Upper lobe of left lung (tissue), 6 donors: ENCODE measurements at regions not wholly inside any gene's neighbourhood (a gene's known extent, or its start where the extent isn't known, plus 50 kb on each side); places are given as distances from the start of the nearest gene placed in this dataset.

ENCODE experiments used
- ATAC-seq, 2 donors: fragments of 200-7000 bp; cut with Tn5 transposase; one replicate each; pipeline ENCODE4 v1.9.1; 2022; ENCODE audit warnings: mild to moderate bottlenecking in 2 of 2, moderate library complexity in 2 of 2; ENCODE audit not compliant: low FRiP score in 2 of 2
- DNase-seq, 2 donors: peaks; one replicate each; pipeline ENCODE4 v3.0.0-alpha.2; 2019 to 2020
- H3K27ac ChIP-seq, 4 donors: fragments of 200-600 bp; sonication (generic); one replicate each; pipeline ENCODE4 v1.5.1; 2016 to 2019
- H3K27me3 ChIP-seq, 4 donors: fragments of 200-600 bp; sonication (generic); one replicate each; pipeline ENCODE4 v1.5.1; 2017 to 2019
- H3K36me3 ChIP-seq, 4 donors: fragments of 200-600 bp; sonication (generic); one replicate each; pipeline ENCODE4 v1.5.1; 2016 to 2019
- H3K4me1 ChIP-seq, 4 donors: fragments of 200-600 bp; sonication (generic); one replicate each; pipeline ENCODE4 v1.5.1; 2018 to 2019
- H3K4me3 ChIP-seq, 4 donors: fragments of 200-600 bp; sonication (generic); one replicate each; pipeline ENCODE4 v1.5.1; 2017 to 2019; ENCODE audit warnings: mild to moderate bottlenecking in 2 of 4, moderate library complexity in 1 of 4
- H3K9me3 ChIP-seq, 4 donors: fragments of 200-600 bp; sonication (generic); one replicate each; pipeline ENCODE4 v1.5.1; 2018 to 2019
- CTCF ChIP-seq, 6 experiments: fragments of 450-650 bp in 4 of 6; fragments of 200-600 bp in 2 of 6; sonication (generic) in 2 of 6; IDR thresholded peaks; one replicate each; pipeline ENCODE4 v1.5.1; 2016 to 2019; ENCODE audit warnings: antibody characterized with exemption in 6 of 6
- EP300 ChIP-seq, 4 donors: sonication (generic); formaldehyde crosslinking; IDR thresholded peaks; one replicate each; pipeline ENCODE4 v1.5.1; 2017; ENCODE audit warnings: antibody characterized with exemption in 4 of 4, control low read depth in 2 of 4
- POLR2A ChIP-seq, 4 donors: fragments of 450-650 bp; IDR thresholded peaks; one replicate each; pipeline ENCODE4 v1.5.1; 2016 to 2017; ENCODE audit warnings: antibody characterized with exemption in 4 of 4, mild to moderate bottlenecking in 2 of 4
- POLR2AphosphoS5 ChIP-seq, 2 donors: sonication (generic); formaldehyde crosslinking; IDR thresholded peaks; one replicate each; pipeline ENCODE4 v1.5.1; 2017; ENCODE audit warnings: antibody characterized with exemption in 2 of 2
- WGBS, 2 donors: methylation state at CpG; one replicate each; pipeline ENCODE4 v1.1.5; 2017 to 2018; 5-methylcytosine and 5-hydroxymethylcytosine counted together
- donor health status: DM: no; HTN: no; CAD: no; lungs with moderate emphysema.
- donor health status: DM: no; HTN: yes; CAD: no; lungs with severe emphysema.

DNA sequence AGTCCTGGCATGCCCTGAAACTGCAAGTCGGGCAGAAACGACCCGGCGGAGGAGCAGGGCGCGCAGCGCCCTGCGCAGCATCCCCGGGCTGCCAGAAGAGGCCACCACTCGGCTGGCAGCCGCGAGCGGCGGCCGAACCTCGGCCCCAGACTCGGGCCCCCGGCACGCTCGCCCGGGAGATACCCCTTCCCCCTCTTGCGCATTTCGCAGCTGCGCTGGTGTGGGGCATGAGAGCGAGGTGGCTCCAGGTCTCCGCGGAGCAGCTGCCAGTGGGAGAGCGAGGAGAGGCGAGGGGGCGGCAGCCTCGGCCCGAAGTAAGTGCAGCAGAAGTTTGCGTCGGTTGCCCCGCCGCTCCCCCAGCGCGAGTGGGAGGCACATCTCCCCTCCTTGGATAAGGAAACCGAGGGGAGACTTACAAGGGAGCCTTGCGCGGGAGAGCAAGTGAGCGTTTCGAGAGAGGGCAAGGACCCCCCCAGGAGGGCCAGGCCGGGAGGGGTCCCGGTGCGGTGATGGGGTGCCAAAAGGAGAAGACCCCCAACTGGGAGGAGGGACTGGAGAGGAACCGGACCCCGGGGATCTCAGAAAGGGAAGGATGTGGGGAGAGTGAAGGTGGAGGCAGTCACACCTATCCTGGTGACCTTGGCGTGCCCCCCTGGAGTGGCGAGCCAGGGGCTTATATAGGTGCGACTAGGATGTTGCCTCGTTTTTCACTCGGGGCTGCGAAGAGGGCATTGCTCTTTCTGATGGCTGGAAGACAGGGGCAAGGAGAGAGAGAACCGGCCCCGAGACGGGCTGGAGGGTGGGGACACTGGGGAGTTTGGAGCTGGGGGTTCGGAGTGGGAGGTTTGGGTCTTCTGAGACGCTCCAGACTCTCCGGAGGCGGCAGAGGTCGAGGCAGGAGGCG, 256.3 kb downstream of the OTUD1 start:
- 2 to 4% methylated on average over 27 to 49 of the region's 63 CpGs for WGBS, 2 donors
- H3K27me3 ChIP-seq = peaks cover 0 to 28% (median 11%) of the 10 kb centered on the region in 4 donors

GRCh38 chr10:23695825-23696420, 257.0 kb downstream of the OTUD1 start:
- WGBS, 2 donors = 9 to 13% methylated on average over 23 to 36 of the region's 36 CpGs
- Histone ChIP-seq H3K36me3 (no peaks in the 10 kb centered on the region), H3K9me3 (no peaks in the 10 kb centered on the region), H3K4me3 (no peak overlapping the region), H3K27ac (no peak overlapping the region), H3K27me3 (peaks cover 0 to 28% (median 11%) of the 10 kb centered on the region in 4 donors), H3K4me1 (peaks cover 10 to 21% (median 12%) of the 10 kb centered on the region in 4 donors)
- ATAC-seq (no peak), DNase-seq (peak in 1 of 2 donors; percentile 68)
- TF ChIP-seq CTCF (IDR thresholded peaks at IDR 0.05) (no peak), POLR2AphosphoS5 (IDR thresholded peaks at IDR 0.05) (no peak), POLR2A (IDR thresholded peaks at IDR 0.05) (no peak), EP300 (IDR thresholded peaks at IDR 0.05) (no peak)

More for the DNA sequence above, 256.3 kb downstream of the OTUD1 start:
- Histone ChIP-seq H3K27ac (no peak overlapping the region), H3K4me3 (peak overlapping the region in 3 of 4 donors; percentile 23 to 34 (median 24)), H3K9me3 (no peaks in the 10 kb centered on the region), H3K36me3 (no peaks in the 10 kb centered on the region), H3K4me1 (peaks cover 10 to 21% (median 12%) of the 10 kb centered on the region in 4 donors)
- DNase-seq (peak in 1 of 2 donors; percentile 76), ATAC-seq (no peak)
- TF ChIP-seq POLR2AphosphoS5 (IDR thresholded peaks at IDR 0.05) (no peak), EP300 (IDR thresholded peaks at IDR 0.05) (no peak), POLR2A (IDR thresholded peaks at IDR 0.05) (no peak), CTCF (IDR thresholded peaks at IDR 0.05) (no peak)

DNA sequence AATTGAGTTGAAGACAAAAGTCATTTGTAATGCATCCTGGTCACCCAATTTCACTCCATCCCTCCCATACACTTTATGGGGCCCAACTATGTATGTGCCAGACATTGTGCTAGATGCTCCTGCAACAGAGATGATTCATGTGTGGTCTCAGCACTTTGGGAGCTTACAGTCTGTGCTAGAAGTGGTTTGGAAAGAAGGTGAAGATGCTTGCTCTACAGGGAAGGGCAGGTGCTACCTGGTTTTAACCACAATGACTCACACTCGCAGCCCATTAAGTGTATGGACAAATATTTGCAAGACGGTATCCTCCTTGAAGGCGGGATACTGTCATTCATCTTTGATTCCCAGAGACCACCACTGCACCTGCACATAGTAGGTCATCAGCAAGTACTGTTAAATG, 257.6 kb downstream of the OTUD1 start:
- Histone ChIP-seq H3K27me3 (peaks cover 0 to 28% (median 11%) of the 10 kb centered on the region in 4 donors), H3K36me3 (no peaks in the 10 kb centered on the region), H3K4me3 (no peak overlapping the region), H3K4me1 (peaks cover 10 to 21% (median 12%) of the 10 kb centered on the region in 4 donors), H3K9me3 (no peaks in the 10 kb centered on the region), H3K27ac (no peak overlapping the region)
- DNase-seq (no peak), ATAC-seq (no peak)
- WGBS, 2 donors = 63 to 71% methylated on average over 3 of the region's 3 CpGs
- TF ChIP-seq POLR2A (IDR thresholded peaks at IDR 0.05) (no peak), POLR2AphosphoS5 (IDR thresholded peaks at IDR 0.05) (no peak), CTCF (IDR thresholded peaks at IDR 0.05) (no peak), EP300 (IDR thresholded peaks at IDR 0.05) (no peak)

GRCh38 chr10:23702977-23703414, 264.1 kb downstream of the OTUD1 start:
- DNase-seq = peak in 1 of 2 donors; percentile 50
- Histone ChIP-seq H3K9me3 (no peaks in the 10 kb centered on the region), H3K4me3 (no peak overlapping the region), H3K4me1 (no peaks in the 10 kb centered on the region), H3K36me3 (no peaks in the 10 kb centered on the region), H3K27me3 (no peaks in the 10 kb centered on the region), H3K27ac (no peak overlapping the region)
- TF ChIP-seq POLR2A (IDR thresholded peaks at IDR 0.05) (no peak), CTCF (IDR thresholded peaks at IDR 0.05) (peak; percentile 43 to 65 (median 60))
- 6 to 9% methylated on average over 9 of the region's 9 CpGs for WGBS, 2 donors
- peak; percentile 82 for ATAC-seq
